Pons (tissue), 1 donor: ENCODE measurements at regions not wholly inside any gene's neighbourhood (a gene's known extent, or its start where the extent isn't known, plus 50 kb on each side); places are given as distances from the start of the nearest gene placed in this dataset.
"Not testable (repeated sequence)": the region's sequence is repeated elsewhere in the genome, so short reads cannot be mapped to it uniquely, and the experiment has no call there.

ENCODE experiments used
- DNase-seq: peaks from one replicate; pipeline ENCODE4 v3.0.0-alpha.2; 2016; ENCODE audit warnings: low spot score

GRCh38 chr5:71821029-71821428, 102.0 kb downstream of the CARTPT start:
- no peak for DNase-seq

- not testable (repeated sequence) for DNase-seq
Measured at GRCh38 chr5:71822065-71822464, 103.0 kb downstream of the CARTPT start.

- no peak for DNase-seq
Measured at GRCh38 chr5:71825992-71826391, 106.9 kb downstream of the CARTPT start.

- no peak for DNase-seq
Measured at GRCh38 chr5:71828291-71829040, 109.4 kb downstream of the CARTPT start.

- DNase-seq: no peak
Measured at GRCh38 chr5:71829206-71829605, 110.1 kb downstream of the CARTPT start.

GRCh38 chr5:71830681-71831539, 111.8 kb downstream of the CARTPT start:
- peak; percentile 69 for DNase-seq

GRCh38 chr5:71832812-71833715, 114.0 kb downstream of the CARTPT start:
- DNase-seq: no peak

- no peak for DNase-seq
Measured at GRCh38 chr5:71834601-71835000, 115.5 kb downstream of the CARTPT start.

GRCh38 chr5:71836084-71836483, 117.0 kb downstream of the CARTPT start:
- DNase-seq: no peak

GRCh38 chr5:71836559-71837112, 117.6 kb downstream of the CARTPT start:
- no peak for DNase-seq

- DNase-seq: no peak
Measured at GRCh38 chr5:71838286-71838685, 119.2 kb downstream of the CARTPT start.

- peak; percentile 11 for DNase-seq
Measured at GRCh38 chr5:71839096-71839884, 120.2 kb downstream of the CARTPT start.

- DNase-seq: no peak
Measured at GRCh38 chr5:71841107-71841506, 122.0 kb downstream of the CARTPT start.

GRCh38 chr5:71843111-71843510, 124.0 kb downstream of the CARTPT start:
- DNase-seq: no peak

- no peak for DNase-seq
Measured at GRCh38 chr5:71844862-71845261, 125.8 kb downstream of the CARTPT start.

GRCh38 chr5:71859515-71859914, 140.4 kb downstream of the CARTPT start:
- no peak for DNase-seq

GRCh38 chr5:71860048-71860447, 141.0 kb downstream of the CARTPT start:
- DNase-seq: no peak

- no peak for DNase-seq
Measured at GRCh38 chr5:71861682-71862081, 142.6 kb downstream of the CARTPT start.

- no peak for DNase-seq
Measured at GRCh38 chr5:71862087-71862486, 143.0 kb downstream of the CARTPT start.

- DNase-seq: peak; percentile 8
Measured at GRCh38 chr5:71862507-71863060, 143.5 kb downstream of the CARTPT start.
